MM.1S (cell line): ENCODE measurements at regions not wholly inside any gene's neighbourhood (a gene's known extent, or its start where the extent isn't known, plus 50 kb on each side); places are given as distances from the start of the nearest gene placed in this dataset.
"Not testable (repeated sequence)": the region's sequence is repeated elsewhere in the genome, so short reads cannot be mapped to it uniquely, and the experiment has no call there.

ENCODE experiments used
- DNase-seq: peaks from one replicate; pipeline ENCODE4 v3.0.0-alpha.2; 2015
- H2AFZ ChIP-seq: fragments of 300-600 bp; sonication (generic); 2 replicates; pipeline ENCODE4 v1.6.0; 2016; ENCODE audit warnings: antibody characterized with exemption, low read length
- H3F3A ChIP-seq: fragments of 300-600 bp; sonication (generic); 2 replicates; pipeline ENCODE4 v1.6.1; 2016; ENCODE audit warnings: mild to moderate bottlenecking, antibody characterized with exemption, low read length, moderate library complexity, mixed read lengths; ENCODE audit not compliant: insufficient read depth
- H3K27ac ChIP-seq: fragments of 300-600 bp; sonication (generic); 2 replicates; pipeline ENCODE4 v1.5.1; 2016; ENCODE audit warnings: mild to moderate bottlenecking, low read length
- H3K27me3 ChIP-seq: fragments of 300-600 bp; sonication (generic); replicated peaks from 2 replicates; pipeline ENCODE4 v1.6.0; 2016; ENCODE audit warnings: low read length; ENCODE audit not compliant: insufficient read depth
- H3K36me3 ChIP-seq: fragments of 300-600 bp; sonication (generic); replicated peaks from 2 replicates; pipeline ENCODE4 v1.6.1; 2016; ENCODE audit warnings: mild to moderate bottlenecking, low read length, mixed read lengths; ENCODE audit not compliant: insufficient read depth
- H3K4me1 ChIP-seq: fragments of 300-600 bp; sonication (generic); 2 replicates; pipeline ENCODE4 v1.6.1; 2016; ENCODE audit warnings: low read length, mixed read lengths
- H3K4me2 ChIP-seq: fragments of 300-600 bp; sonication (generic); 2 replicates; pipeline ENCODE4 v1.6.0; 2016; ENCODE audit warnings: low read depth, low read length
- H3K4me3 ChIP-seq: fragments of 300-600 bp; sonication (generic); 2 replicates; pipeline ENCODE4 v1.5.1; 2016; ENCODE audit warnings: low read length, mixed read lengths
- H3K79me2 ChIP-seq: fragments of 300-600 bp; sonication (generic); 2 replicates; pipeline ENCODE4 v1.6.1; 2016; ENCODE audit warnings: mixed run types, low read length, mixed read lengths
- H3K9ac ChIP-seq: fragments of 300-600 bp; sonication (generic); 2 replicates; pipeline ENCODE4 v1.6.1; 2016; ENCODE audit warnings: low read length, mixed read lengths
- H3K9me2 ChIP-seq: fragments of 300-600 bp; sonication (generic); replicated peaks from 2 replicates; pipeline ENCODE4 v1.6.1; 2016; ENCODE audit warnings: mild to moderate bottlenecking, low read length, mixed read lengths; ENCODE audit not compliant: insufficient read depth
- H3K9me3 ChIP-seq: fragments of 300-600 bp; sonication (generic); replicated peaks from 2 replicates; pipeline ENCODE4 v1.6.1; 2016; ENCODE audit warnings: mild to moderate bottlenecking, low read length, mixed read lengths; ENCODE audit not compliant: insufficient read depth
- H4K20me1 ChIP-seq: fragments of 300-600 bp; sonication (generic); 2 replicates; pipeline ENCODE4 v1.6.1; 2016; ENCODE audit warnings: mild to moderate bottlenecking, low read length, moderate library complexity, mixed read lengths; ENCODE audit not compliant: insufficient read depth
- EZH2 ChIP-seq: fragments of 300-600 bp; sonication (generic); optimal IDR thresholded peaks from 2 replicates; pipeline ENCODE3; 2017; ENCODE audit warnings: low read depth, mild to moderate bottlenecking, antibody characterized with exemption, low read length, mixed read lengths
- EZH2phosphoT487 ChIP-seq: fragments of 300-600 bp; sonication (generic); IDR thresholded peaks from 2 replicates; pipeline ENCODE4 v1.6.1; 2018; ENCODE audit warnings: antibody characterized with exemption, low read length
- TF ChIP-seq, protein P1 (sequence below): fragments of 300-600 bp; sonication (generic); IDR thresholded peaks from 2 replicates; pipeline ENCODE4 v1.5.1; 2016; ENCODE audit warnings: antibody characterized with exemption, low read length, mixed read lengths

GRCh38 chr1:5769146-5769545 lies 223.1 kb downstream of the NPHP4 start:
- Histone ChIP-seq H3K9me2 (no peaks in the 10 kb centered on the region), H3K4me1 (no peaks in the 10 kb centered on the region), H3K27ac (no peak overlapping the region), H3F3A (no peaks in the 10 kb centered on the region), H3K36me3 (no peaks in the 10 kb centered on the region), H3K4me3 (no peak overlapping the region), H3K9ac (no peak overlapping the region), H3K79me2 (no peaks in the 10 kb centered on the region), H4K20me1 (no peaks in the 10 kb centered on the region), H3K27me3 (peaks cover 92% of the 10 kb centered on the region), H3K9me3 (no peaks in the 10 kb centered on the region), H2AFZ (no peak overlapping the region), H3K4me2 (no peak overlapping the region)
- DNase-seq = no peak
- TF ChIP-seq EZH2 (no peak), EZH2phosphoT487 (no peak)
- TF ChIP-seq, protein P1, sequence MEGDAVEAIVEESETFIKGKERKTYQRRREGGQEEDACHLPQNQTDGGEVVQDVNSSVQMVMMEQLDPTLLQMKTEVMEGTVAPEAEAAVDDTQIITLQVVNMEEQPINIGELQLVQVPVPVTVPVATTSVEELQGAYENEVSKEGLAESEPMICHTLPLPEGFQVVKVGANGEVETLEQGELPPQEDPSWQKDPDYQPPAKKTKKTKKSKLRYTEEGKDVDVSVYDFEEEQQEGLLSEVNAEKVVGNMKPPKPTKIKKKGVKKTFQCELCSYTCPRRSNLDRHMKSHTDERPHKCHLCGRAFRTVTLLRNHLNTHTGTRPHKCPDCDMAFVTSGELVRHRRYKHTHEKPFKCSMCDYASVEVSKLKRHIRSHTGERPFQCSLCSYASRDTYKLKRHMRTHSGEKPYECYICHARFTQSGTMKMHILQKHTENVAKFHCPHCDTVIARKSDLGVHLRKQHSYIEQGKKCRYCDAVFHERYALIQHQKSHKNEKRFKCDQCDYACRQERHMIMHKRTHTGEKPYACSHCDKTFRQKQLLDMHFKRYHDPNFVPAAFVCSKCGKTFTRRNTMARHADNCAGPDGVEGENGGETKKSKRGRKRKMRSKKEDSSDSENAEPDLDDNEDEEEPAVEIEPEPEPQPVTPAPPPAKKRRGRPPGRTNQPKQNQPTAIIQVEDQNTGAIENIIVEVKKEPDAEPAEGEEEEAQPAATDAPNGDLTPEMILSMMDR = no peak

DNA sequence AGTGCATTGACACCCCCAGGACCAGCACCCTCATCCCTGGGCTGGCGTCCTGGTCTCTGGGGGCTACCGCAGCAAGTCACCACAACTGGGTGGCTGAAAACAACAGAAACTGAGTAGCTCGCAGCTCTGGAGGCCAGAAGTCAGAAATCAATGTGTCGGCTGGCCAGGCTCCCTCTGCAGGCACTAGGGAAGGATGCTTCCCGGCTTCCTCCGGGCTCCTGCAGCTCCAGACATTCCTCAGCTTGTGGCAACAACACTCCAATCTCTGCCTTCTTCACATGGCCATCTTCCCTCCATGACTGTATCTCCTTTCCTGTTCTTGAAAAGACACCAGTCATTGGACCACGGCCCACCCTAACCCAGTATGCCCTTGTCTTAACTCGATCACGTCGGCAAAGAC lies 224.2 kb downstream of the NPHP4 start:
- Histone ChIP-seq H3K4me3 (no peak overlapping the region), H3K9me3 (no peaks in the 10 kb centered on the region), H3K4me2 (no peak overlapping the region), H2AFZ (no peak overlapping the region), H3K27me3 (peaks cover 93% of the 10 kb centered on the region), H3K79me2 (no peaks in the 10 kb centered on the region), H3K4me1 (no peaks in the 10 kb centered on the region), H3F3A (no peaks in the 10 kb centered on the region), H3K27ac (no peak overlapping the region), H4K20me1 (no peaks in the 10 kb centered on the region), H3K9me2 (no peaks in the 10 kb centered on the region), H3K36me3 (no peaks in the 10 kb centered on the region), H3K9ac (no peak overlapping the region)
- TF ChIP-seq, protein P1 = no peak
- TF ChIP-seq EZH2 (no peak), EZH2phosphoT487 (no peak)
- DNase-seq = no peak

- H3K9me2 ChIP-seq, H3K9ac ChIP-seq, H3K4me2 ChIP-seq, H2AFZ ChIP-seq, H3K4me1 ChIP-seq, DNase-seq, H3K36me3 ChIP-seq, H3K27ac ChIP-seq, H3K9me3 ChIP-seq, H4K20me1 ChIP-seq, H3F3A ChIP-seq, H3K79me2 ChIP-seq, H3K4me3 ChIP-seq: not testable (repeated sequence)
- peaks cover 93% of the 10 kb centered on the region for H3K27me3 ChIP-seq
Measured at GRCh38 chr1:5766996-5767395, 225.2 kb downstream of the NPHP4 start.

GRCh38 chr1:5765997-5766913 lies 226.0 kb downstream of the NPHP4 start:
- no peak for DNase-seq
- Histone ChIP-seq H3F3A (no peaks in the 10 kb centered on the region), H3K27me3 (peaks cover 93% of the 10 kb centered on the region), H3K4me3 (no peak overlapping the region), H2AFZ (no peak overlapping the region), H3K36me3 (no peaks in the 10 kb centered on the region), H3K4me2 (no peak overlapping the region), H3K79me2 (no peaks in the 10 kb centered on the region), H3K9me3 (no peaks in the 10 kb centered on the region), H3K27ac (no peak overlapping the region), H3K9ac (no peak overlapping the region), H3K9me2 (no peaks in the 10 kb centered on the region), H4K20me1 (no peaks in the 10 kb centered on the region), H3K4me1 (no peaks in the 10 kb centered on the region)
- TF ChIP-seq EZH2phosphoT487 (no peak), EZH2 (no peak)
- TF ChIP-seq, protein P1 = no peak
